Left forelimb (tissue), 1 donor: ENCODE measurements at regions not wholly inside any gene's neighbourhood (a gene's known extent, or its start where the extent isn't known, plus 50 kb on each side); places are given as distances from the start of the nearest gene placed in this dataset.
"Not testable (repeated sequence)": the region's sequence is repeated elsewhere in the genome, so short reads cannot be mapped to it uniquely, and the experiment has no call there.

Experiments
- DNase-seq: peaks from one replicate; pipeline ENCODE4 v3.0.0-alpha.2; 2018; ENCODE audit warnings: low spot score

DNA sequence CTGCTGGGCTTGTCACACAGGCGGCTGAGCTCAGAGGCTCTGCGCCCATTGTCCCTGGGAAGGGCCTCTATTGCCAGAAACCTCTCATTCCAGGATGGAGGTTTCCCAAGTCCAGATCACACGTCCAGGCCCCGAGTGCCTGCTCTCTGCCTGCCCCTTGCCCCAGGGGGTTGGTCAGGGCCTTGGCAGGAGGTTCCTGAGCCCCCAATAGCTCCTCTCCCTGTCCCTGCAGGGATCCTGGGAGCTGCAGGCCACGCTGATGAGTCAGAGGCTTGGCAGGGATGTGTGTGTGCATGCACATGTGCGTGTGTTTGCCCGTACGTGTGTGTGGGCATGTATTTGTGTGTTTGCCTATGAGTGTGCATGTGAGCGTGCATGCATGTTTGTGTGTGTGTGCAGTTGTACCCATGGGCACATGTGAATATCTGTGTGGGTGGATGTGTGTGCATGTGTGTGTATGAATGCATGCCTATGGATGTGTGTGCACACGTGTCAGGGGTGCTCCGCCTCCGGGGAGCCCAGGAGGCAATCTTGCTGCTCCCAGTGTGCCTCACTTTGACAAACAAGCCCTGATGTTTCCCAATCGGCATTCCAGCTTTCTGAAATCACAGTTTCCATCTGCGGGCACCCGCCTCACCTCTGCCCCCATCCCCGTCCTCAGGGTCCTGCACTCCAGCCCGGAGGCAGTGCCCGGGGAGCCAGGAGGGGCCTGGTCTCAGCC lies 98.4 kb upstream of the GSE1 start:
- DNase-seq = no peak

DNA sequence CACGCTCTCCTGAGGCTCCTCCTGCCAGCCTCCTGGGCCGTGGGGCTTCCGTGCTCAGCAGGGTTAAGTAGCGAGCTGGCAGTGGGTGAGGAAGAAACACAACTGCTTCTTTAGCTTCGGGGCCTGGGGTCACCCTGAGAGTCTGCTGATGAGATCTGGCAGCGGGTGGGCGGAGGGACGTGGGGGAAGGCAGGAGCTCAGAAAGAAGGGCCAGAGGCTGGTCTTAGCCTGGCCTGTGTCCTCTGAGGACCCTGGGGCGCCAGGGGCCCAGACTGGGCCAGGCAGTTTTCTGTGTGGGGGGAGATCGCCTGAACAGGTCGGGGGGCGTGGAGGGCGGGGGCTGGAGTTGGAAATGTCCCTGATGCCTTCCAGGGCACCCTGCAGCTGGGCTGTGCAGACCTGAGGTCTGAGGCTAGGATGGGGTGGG lies 97.8 kb upstream of the GSE1 start:
- no peak for DNase-seq

GRCh38 chr16:85515830-85516397 lies 97.2 kb upstream of the GSE1 start:
- no peak for DNase-seq

DNA sequence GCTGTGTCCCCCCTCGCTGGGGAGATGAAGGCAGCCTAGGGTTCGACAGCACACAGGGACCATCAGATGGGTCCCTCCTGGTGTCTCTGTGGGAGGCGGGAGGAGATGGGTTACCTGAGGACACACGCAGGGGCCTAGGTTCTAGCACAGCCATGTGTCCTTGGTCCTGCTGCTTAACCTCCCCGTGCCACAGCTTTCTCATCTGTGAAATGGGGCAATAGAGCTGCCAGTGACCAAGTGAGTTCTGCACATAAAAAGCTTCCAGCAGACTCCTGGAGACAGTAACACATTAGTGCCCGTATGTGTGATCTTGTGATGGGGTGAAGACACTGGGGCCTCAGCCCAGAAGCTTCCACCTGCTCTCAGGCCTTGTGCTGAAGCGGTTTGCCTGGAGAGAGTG lies 96.0 kb upstream of the GSE1 start:
- no peak for DNase-seq

DNA sequence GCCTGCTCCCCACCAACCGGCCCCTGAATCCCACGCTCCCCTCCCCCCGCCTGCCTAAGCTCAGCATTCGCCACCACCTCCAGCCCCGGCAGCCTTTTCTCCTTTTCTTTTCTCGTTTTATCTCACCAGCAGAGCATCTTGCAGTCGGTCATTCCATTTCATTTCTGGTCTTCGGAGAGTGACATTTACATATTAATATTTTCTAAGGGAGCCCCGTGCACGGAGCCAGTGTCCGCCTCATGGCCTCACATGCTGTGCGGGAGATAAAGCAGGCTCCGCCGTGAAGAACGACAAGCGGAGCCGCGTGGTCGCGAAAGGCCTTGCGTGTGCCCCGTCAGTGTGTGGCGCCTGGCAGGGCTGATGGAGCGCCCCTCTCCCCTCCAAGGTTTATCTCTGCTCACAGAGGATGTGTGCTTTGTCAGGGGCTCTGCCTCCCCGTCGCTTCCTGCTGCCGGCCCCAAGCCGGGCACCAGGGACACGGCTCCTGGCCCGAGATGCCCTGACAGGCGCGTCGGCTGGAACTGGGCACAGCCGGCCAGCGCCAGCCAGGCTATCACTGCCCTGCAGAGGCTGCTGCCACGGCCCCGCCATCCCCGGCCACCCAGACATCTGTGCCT lies 95.5 kb upstream of the GSE1 start:
- DNase-seq = no peak

DNA sequence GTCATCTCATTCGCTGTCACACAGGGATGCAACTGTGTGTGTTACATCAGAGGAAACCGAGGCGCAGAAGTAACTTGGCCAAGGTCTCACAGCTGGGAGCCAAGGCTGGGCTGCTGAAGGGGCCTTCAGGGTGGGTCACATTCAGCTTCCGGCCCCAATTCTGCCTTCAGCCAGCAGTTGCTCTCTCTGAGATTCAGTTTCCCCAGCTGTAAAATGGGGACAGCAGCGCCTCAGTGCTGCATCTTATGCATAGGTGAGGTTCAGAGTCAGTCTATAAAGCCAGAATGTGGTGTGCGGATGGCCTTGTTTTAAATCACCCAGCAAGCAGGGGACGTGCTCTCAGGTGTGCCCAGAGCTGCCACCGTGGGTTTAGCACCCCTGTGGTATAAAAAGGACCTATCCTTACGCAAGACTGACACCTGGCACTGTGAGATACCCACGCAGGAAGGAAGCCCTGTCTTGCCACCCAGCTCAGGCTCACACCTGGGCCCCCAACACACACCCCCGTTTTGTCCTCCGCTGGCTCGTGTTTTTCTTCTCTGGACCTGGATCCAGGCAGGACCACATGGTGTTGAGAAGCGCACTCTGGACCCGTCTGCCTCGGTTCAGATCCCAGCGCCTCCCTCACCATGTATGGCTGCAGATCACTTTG lies 94.6 kb upstream of the GSE1 start:
- no peak for DNase-seq

GRCh38 chr16:85519050-85519440 lies 94.1 kb upstream of the GSE1 start:
- DNase-seq = not testable (repeated sequence)

DNA sequence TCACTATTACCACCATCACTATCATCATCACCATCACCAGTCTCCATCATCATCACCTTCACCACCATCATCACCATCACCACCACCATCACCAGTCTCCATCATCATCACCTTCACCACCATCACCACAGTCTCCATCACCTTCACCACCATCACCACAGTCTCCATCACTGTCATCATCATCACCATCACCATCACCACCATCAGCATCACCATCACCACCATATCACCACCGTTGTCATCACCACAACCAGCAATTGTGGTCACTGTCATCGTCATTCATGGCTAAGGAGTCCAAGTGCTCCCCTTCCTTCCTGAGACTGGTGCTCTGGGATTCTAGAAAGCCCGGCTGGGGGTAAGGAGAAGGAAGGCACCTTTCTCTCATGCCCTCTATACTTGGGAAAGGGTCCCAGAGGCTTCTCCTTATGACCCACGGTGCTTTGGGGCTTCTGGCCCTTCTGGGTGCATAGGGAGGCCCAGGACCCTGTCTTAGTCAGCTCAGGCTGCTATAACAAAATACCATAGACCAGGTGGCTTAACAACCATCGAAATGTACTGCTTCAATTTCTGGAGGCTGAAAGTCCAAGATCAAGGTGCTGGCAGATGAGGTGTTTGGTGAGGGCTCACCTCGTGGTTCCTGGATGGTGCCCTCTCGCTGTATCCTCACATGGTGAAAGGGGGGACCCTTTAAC lies 93.4 kb upstream of the GSE1 start:
- DNase-seq = no peak

- no peak for DNase-seq
These were observed 92.1 kb upstream of the GSE1 start for GRCh38 chr16:85520853-85521521.

GRCh38 chr16:85521552-85522307 lies 91.4 kb upstream of the GSE1 start:
- no peak for DNase-seq

DNA sequence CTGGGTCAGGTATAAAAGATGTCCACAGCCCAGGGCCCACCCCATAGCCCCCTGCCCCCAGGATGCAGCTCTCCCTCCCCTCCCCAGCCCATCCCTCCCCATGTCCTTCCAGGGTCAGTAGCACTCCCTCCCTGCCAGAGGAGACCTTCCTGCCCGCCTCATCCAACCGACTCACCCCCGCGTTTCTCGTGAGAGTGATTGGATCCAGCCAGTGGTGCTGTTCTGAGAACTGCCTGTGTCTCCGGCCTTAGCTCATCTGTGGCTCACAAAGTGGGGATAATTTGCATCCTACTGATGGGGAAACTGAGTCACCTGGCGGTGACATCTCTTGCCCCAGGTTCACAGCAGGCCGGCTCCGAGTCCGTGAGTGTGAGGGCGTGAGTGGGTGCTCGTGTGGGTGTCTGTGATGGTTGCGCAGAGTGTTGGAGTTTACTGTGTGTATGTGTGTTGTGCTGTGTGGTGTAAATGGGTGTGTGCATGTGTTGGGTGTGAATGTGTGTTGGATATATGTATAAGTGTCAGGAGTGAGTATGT lies 90.7 kb upstream of the GSE1 start:
- no peak for DNase-seq

GRCh38 chr16:85522842-85523601 lies 90.1 kb upstream of the GSE1 start:
- no peak for DNase-seq

DNA sequence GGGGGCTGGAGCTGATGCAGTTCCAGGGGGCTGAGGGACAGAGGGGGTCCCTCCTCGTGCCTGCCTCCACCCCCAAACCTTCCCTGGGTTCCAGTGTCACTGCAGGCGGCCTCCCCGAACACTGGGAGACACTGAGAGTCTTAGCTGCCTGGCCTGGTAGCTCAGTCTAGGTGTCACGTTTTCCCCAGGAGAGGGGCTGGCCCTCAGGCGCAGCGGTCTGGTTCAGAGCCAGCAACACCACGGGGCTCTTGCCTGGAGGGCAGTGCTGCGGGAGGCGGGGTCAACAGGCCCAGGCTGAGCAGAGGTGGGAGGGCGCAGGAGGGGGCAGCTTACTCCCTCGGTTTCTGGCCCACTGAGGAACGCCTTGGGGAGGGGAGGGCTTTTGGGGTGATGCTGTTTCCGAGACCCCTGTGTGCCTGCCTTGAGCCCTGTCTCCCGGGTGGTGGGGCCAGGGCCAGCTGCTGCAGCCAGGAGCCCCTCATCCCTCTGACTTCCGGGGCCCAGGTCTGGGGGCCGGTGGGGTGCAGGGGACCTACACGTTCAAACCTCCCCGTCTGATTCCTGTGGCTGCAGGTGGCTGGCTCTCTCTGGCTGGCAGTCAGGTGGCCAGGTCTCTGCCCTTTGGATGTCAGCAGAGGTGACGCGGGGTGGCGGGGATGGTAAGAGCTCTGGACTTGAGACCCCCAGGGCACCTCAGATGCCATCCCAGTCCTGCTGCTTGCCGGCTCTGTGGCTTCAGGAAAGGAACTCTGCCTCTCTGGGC lies 89.3 kb upstream of the GSE1 start:
- no peak for DNase-seq

DNA sequence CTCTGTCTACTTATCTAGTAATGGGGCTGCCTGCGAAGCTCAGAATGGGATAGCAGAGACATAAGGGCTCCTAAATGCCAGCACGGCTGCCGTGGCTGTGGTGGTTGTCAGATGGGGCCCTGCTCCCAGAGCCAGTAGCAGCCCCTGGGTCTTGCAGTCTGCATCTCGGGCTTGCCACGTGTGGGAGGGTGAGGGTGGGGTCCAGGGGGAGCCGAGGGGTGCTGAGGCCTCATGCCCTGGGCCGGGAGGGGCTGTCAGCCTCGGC lies 88.8 kb upstream of the GSE1 start:
- DNase-seq = no peak

DNA sequence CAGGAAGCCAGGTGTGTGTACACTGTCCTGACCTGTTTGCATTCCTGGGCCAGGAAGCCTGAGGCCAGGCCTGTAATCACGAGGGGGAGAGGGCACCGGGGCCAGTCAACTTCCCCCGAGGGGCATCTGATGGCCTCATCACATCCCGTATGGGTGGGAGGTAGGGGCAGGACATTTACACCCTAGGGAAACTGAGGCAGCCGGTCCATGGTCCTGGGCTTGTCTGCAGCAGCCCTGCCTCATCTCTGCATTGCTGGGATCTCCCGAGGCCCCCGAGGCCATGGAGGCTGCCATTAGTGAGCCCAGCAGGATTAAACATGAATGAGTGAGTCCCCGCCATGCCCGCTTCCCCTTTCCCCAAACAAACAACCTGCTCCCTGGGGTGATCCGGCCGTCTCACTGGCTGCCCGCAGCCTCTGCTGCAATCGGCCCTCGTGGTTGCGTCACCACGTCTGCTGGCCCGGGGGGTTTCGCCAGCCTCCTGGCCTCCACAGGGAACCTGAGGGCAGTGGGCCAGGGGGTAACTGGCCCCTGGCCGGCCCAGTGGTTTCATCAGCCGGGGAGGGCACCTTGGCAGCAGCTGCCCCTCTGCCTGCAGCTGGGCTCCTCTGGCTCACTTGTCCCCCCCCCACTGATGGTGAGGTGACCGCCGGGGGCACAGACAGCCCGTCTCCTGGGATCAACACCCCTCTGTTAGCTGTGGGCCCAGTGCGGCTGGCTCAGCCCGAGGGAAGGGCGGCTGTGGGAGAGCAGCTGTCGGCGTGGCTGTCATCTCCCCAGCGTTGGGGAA lies 88.3 kb upstream of the GSE1 start:
- DNase-seq = no peak

DNA sequence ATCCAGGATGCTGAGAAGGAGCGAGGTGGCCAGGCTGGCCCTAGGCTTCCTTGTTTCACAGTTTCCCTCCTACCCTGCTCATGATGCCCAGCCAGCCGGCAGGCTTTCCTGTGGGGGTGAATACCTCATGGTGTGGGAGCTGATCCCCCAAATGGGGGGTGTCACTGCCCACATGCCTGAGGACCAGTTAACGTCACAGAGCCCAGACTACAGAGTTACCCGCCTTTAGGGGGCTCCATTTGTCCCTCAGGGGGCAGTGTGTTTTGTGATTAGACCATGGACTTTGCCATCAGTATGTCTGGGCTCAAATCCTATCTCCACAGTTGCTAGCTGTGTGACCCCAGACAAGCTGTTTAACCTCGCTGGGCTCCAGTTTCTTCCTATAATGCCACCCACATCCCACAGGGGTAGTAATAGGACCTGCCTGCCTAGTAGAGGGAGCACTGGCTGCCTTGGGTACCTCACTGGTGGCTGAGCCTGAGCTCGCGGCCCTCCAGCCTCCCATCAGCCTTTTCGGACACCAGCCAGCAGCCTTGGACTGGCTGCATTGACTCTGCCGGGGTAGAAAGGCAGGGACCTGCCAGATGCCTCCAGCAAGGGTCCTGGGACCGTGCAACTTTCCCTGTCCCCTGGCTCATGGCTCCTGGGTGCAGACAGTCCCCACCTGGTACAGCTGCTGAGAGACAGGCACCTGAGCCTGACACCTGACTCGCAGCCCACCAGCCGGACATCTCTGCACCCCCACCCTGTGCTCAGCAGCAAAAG lies 87.5 kb upstream of the GSE1 start:
- no peak for DNase-seq

DNA sequence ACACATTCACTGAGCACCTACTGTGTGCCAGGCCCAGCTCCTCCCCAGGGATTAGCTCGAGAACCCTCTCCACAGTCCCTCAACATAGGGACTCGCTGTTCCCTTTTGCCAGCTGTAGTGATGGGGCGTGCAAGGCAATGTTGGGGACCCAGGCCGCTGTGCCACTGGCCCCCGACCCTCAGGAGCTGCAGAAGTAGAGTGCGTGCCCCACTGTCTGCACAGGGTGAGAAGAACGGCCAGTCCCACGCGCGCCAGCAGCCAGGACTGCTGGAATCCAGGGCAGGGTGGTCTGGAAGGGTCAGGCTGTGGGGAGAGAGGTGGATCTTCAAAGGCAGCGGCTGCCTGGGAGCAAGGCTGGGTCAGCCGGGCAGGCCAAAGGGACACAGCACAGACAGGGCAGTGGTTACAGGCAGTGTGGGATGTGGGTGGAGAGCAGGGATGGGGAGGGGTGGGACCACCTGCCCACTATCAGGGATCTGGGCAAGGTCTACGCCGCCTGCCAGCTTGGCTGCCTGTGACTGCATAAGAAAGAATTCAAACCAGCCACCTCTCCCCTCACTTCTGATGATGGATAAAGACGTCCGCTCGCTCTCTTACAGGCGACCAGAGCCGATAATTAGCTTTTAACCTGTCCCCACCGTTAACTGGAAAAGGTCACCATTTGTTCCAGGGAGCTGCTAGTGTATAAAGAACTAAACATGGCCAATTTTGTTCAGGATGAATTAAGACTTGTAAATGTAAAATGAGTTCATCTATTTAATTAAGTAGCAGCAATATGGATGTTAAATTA lies 86.7 kb upstream of the GSE1 start:
- no peak for DNase-seq
